HFFc6 (cell line): ENCODE measurements at regions not wholly inside any gene's neighbourhood (a gene's known extent, or its start where the extent isn't known, plus 50 kb on each side); places are given as distances from the start of the nearest gene placed in this dataset.

Experiments
- DNase-seq: peaks from one replicate; pipeline ENCODE4 v3.0.0-alpha.2; 2018
- H3K27ac Mint-ChIP-seq: 2 replicates; pipeline ENCODE4 v1.8.0; 2020; ENCODE audit warnings: mild to moderate bottlenecking, mixed read lengths
- H3K27me3 Mint-ChIP-seq: 2 replicates; pipeline ENCODE4 v1.8.0; 2021; ENCODE audit warnings: mild to moderate bottlenecking, moderate library complexity, mixed read lengths; ENCODE audit not compliant: insufficient read depth
- H3K36me3 Mint-ChIP-seq: 2 replicates; pipeline ENCODE4 v1.8.0; 2021; ENCODE audit warnings: low read depth, mixed read lengths
- H3K4me1 Mint-ChIP-seq: 2 replicates; pipeline ENCODE4 v1.8.0; 2020; ENCODE audit warnings: low read depth, mixed read lengths
- H3K4me3 Mint-ChIP-seq: 2 replicates; pipeline ENCODE4 v1.8.0; 2020; ENCODE audit warnings: mild to moderate bottlenecking, moderate library complexity, mixed read lengths
- H3K9me3 Mint-ChIP-seq: 2 replicates; pipeline ENCODE4 v1.8.0; 2020; ENCODE audit warnings: mild to moderate bottlenecking, mixed read lengths
- TF ChIP-seq, protein P1 (sequence below): fragments of 200-600 bp; sonication (generic); IDR thresholded peaks from 2 replicates; pipeline ENCODE4 v1.5.0; 2021; ENCODE audit warnings: antibody characterized with exemption, mild to moderate bottlenecking

GRCh38 chr3:103470498-103470897, 1035.7 kb downstream of the ZPLD1 start:
- Mint-ChIP-seq H3K27ac (no peak overlapping the region), H3K27me3 (no peaks in the 10 kb centered on the region)
- DNase-seq = no peak

GRCh38 chr3:103494011-103494410, 1059.2 kb downstream of the ZPLD1 start:
- H3K36me3 Mint-ChIP-seq = no peaks in the 10 kb centered on the region
- TF ChIP-seq, protein P1, sequence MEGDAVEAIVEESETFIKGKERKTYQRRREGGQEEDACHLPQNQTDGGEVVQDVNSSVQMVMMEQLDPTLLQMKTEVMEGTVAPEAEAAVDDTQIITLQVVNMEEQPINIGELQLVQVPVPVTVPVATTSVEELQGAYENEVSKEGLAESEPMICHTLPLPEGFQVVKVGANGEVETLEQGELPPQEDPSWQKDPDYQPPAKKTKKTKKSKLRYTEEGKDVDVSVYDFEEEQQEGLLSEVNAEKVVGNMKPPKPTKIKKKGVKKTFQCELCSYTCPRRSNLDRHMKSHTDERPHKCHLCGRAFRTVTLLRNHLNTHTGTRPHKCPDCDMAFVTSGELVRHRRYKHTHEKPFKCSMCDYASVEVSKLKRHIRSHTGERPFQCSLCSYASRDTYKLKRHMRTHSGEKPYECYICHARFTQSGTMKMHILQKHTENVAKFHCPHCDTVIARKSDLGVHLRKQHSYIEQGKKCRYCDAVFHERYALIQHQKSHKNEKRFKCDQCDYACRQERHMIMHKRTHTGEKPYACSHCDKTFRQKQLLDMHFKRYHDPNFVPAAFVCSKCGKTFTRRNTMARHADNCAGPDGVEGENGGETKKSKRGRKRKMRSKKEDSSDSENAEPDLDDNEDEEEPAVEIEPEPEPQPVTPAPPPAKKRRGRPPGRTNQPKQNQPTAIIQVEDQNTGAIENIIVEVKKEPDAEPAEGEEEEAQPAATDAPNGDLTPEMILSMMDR = no peak
- H3K4me1 Mint-ChIP-seq = no peaks in the 10 kb centered on the region
- no peak for DNase-seq
- no peak overlapping the region for H3K27ac Mint-ChIP-seq
- H3K9me3 Mint-ChIP-seq = peaks cover 23% of the 10 kb centered on the region
- H3K27me3 Mint-ChIP-seq = no peaks in the 10 kb centered on the region
- no peak overlapping the region for H3K4me3 Mint-ChIP-seq

More at GRCh38 chr3:103470498-103470897, 1035.7 kb downstream of the ZPLD1 start:
- Mint-ChIP-seq H3K4me1 (no peaks in the 10 kb centered on the region), H3K9me3 (peaks cover 22% of the 10 kb centered on the region), H3K36me3 (no peaks in the 10 kb centered on the region; the same call in 1 of the 2 replicates), H3K4me3 (no peak overlapping the region)
- TF ChIP-seq, protein P1 = no peak

DNA sequence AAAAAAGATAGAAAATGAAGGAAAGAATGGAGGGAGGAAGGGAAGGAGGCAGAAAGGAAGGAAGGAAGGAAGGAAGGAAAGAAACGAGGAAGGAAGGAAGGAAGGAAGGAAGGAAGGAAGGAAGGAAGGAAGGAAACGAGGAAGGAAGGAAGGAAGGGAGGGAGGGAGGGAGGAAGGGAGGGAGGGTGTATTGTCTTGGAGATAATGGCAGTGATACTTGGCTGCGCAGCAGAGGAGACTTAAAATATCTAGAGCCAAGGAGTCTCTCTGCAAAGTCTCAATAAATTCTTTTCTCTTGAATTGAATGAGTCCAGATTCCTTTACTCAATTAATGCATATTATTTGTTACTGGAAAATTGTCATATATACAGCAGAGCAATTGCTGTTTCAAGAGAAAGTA, 1059.7 kb downstream of the ZPLD1 start:
- H3K4me1 Mint-ChIP-seq = no peaks in the 10 kb centered on the region
- DNase-seq = no peak
- peaks cover 28% of the 10 kb centered on the region for H3K9me3 Mint-ChIP-seq
- no peak overlapping the region for H3K4me3 Mint-ChIP-seq
- H3K27ac Mint-ChIP-seq = no peak overlapping the region
- TF ChIP-seq, protein P1 = no peak
- H3K36me3 Mint-ChIP-seq = no peaks in the 10 kb centered on the region
- no peaks in the 10 kb centered on the region for H3K27me3 Mint-ChIP-seq

- Mint-ChIP-seq H3K27me3 (no peaks in the 10 kb centered on the region), H3K4me3 (no peak overlapping the region), H3K4me1 (no peaks in the 10 kb centered on the region), H3K27ac (no peak overlapping the region), H3K9me3 (peaks cover 28% of the 10 kb centered on the region), H3K36me3 (no peaks in the 10 kb centered on the region)
- no peak for DNase-seq
- TF ChIP-seq, protein P1 = no peak
Observed at GRCh38 chr3:103495186-103495585, 1060.4 kb downstream of the ZPLD1 start.

- H3K27ac Mint-ChIP-seq = no peak overlapping the region
- no peaks in the 10 kb centered on the region for H3K36me3 Mint-ChIP-seq
- peaks cover 26% of the 10 kb centered on the region for H3K9me3 Mint-ChIP-seq
- no peak for DNase-seq
- no peak overlapping the region for H3K4me3 Mint-ChIP-seq
- TF ChIP-seq, protein P1 = no peak
- no peaks in the 10 kb centered on the region for H3K27me3 Mint-ChIP-seq
- H3K4me1 Mint-ChIP-seq = no peaks in the 10 kb centered on the region
Observed at GRCh38 chr3:103499132-103499900, 1064.5 kb downstream of the ZPLD1 start.
